Stimulated activated CD8-positive, alpha-beta memory T cell treated with anti-CD3 and anti-CD28 coated beads, Interleukin-2, amount 100 ng/mL, for 1 hour (primary cell): ENCODE measurements at regions not wholly inside any gene's neighbourhood (a gene's known extent, or its start where the extent isn't known, plus 50 kb on each side); places are given as distances from the start of the nearest gene placed in this dataset.

ENCODE experiments used
- DNase-seq, 2 donors: peaks; one replicate each; pipeline ENCODE4 v3.0.0-alpha.2; 2020; ENCODE audit warnings: low read depth in 2 of 2

GRCh38 chr16:7097518-7097917, 235.1 kb upstream of the RBFOX1 start:
- no peak for DNase-seq

- no peak for DNase-seq
These were observed 239.1 kb upstream of the RBFOX1 start for GRCh38 chr16:7093511-7093910.

- DNase-seq, result no peak
These were observed 242.0 kb upstream of the RBFOX1 start for GRCh38 chr16:7090628-7091115.

- DNase-seq, result no peak
These were observed 242.9 kb upstream of the RBFOX1 start for GRCh38 chr16:7089751-7090150.

GRCh38 chr16:7088711-7089110, 243.9 kb upstream of the RBFOX1 start:
- DNase-seq, result no peak

- DNase-seq, result no peak
These were observed 245.6 kb upstream of the RBFOX1 start for GRCh38 chr16:7086822-7087616.

GRCh38 chr16:7085776-7086175, 246.9 kb upstream of the RBFOX1 start:
- no peak for DNase-seq

- DNase-seq, result no peak
These were observed 249.5 kb upstream of the RBFOX1 start for GRCh38 chr16:7083096-7083495.

GRCh38 chr16:7077636-7078035, 255.0 kb upstream of the RBFOX1 start:
- DNase-seq, result no peak

- no peak for DNase-seq
These were observed 257.9 kb upstream of the RBFOX1 start for GRCh38 chr16:7074715-7075114.

- no peak for DNase-seq
These were observed 275.2 kb upstream of the RBFOX1 start for GRCh38 chr16:7057458-7057857.

- no peak for DNase-seq
These were observed 277.2 kb upstream of the RBFOX1 start for GRCh38 chr16:7055443-7055842.

GRCh38 chr16:7051591-7052349, 280.9 kb upstream of the RBFOX1 start:
- no peak for DNase-seq

GRCh38 chr16:7044331-7044730, 288.3 kb upstream of the RBFOX1 start:
- DNase-seq, result no peak

GRCh38 chr16:7038475-7038874, 294.2 kb upstream of the RBFOX1 start:
- no peak for DNase-seq

GRCh38 chr16:7037495-7037894, 295.1 kb upstream of the RBFOX1 start:
- no peak for DNase-seq

- no peak for DNase-seq
These were observed 301.6 kb upstream of the RBFOX1 start for GRCh38 chr16:7031031-7031430.

- no peak for DNase-seq
These were observed 305.2 kb upstream of the RBFOX1 start for GRCh38 chr16:7027401-7027800.

- no peak for DNase-seq
These were observed 306.0 kb upstream of the RBFOX1 start for GRCh38 chr16:7026639-7027038.

GRCh38 chr16:7025616-7026190, 306.9 kb upstream of the RBFOX1 start:
- DNase-seq, result no peak

GRCh38 chr16:7021653-7022275, 310.9 kb upstream of the RBFOX1 start:
- no peak for DNase-seq

- DNase-seq, result no peak
These were observed 315.5 kb upstream of the RBFOX1 start for GRCh38 chr16:7017006-7017662.
